Karpas-422 (cell line): ENCODE measurements at regions not wholly inside any gene's neighbourhood (a gene's known extent, or its start where the extent isn't known, plus 50 kb on each side); places are given as distances from the start of the nearest gene placed in this dataset.

ENCODE experiments used
- DNase-seq: peaks from one replicate; pipeline ENCODE4 v3.0.0-alpha.2; 2015
- H2AFZ ChIP-seq: fragments of 200-600 bp; sonication (generic); 2 replicates; pipeline ENCODE4 v1.6.1; 2014; ENCODE audit warnings: antibody characterized with exemption, low read length, mixed read lengths
- H3K27ac ChIP-seq: fragments of 200-600 bp; sonication (generic); 2 replicates; pipeline ENCODE4 v1.5.1; 2014; ENCODE audit warnings: mild to moderate bottlenecking, low read length, moderate library complexity
- H3K27me3 ChIP-seq: fragments of 200-600 bp; sonication (generic); 2 replicates; pipeline ENCODE4 v1.6.1; 2014; ENCODE audit warnings: low read length, mixed read lengths
- H3K36me3 ChIP-seq: fragments of 200-600 bp; sonication (generic); 2 replicates; pipeline ENCODE4 v1.6.1; 2014; ENCODE audit warnings: low read length, mixed read lengths; ENCODE audit not compliant: insufficient read depth
- H3K4me1 ChIP-seq: fragments of 200-600 bp; sonication (generic); 2 replicates; pipeline ENCODE4 v1.6.1; 2014; ENCODE audit warnings: mild to moderate bottlenecking, low read length, mixed read lengths
- H3K4me2 ChIP-seq: fragments of 200-600 bp; sonication (generic); 2 replicates; pipeline ENCODE4 v1.6.1; 2014; ENCODE audit warnings: low read length, low read depth, mild to moderate bottlenecking; ENCODE audit not compliant: poor library complexity, severe bottlenecking
- H3K4me3 ChIP-seq: fragments of 200-600 bp; sonication (generic); 2 replicates; pipeline ENCODE4 v1.5.1; 2014; ENCODE audit warnings: mild to moderate bottlenecking, antibody characterized with exemption, low read length, mixed read lengths
- H3K79me2 ChIP-seq: fragments of 200-600 bp; sonication (generic); 2 replicates; pipeline ENCODE4 v1.6.1; 2014; ENCODE audit warnings: mild to moderate bottlenecking, low read length, mixed read lengths
- H3K9ac ChIP-seq: fragments of 200-600 bp; sonication (generic); 2 replicates; pipeline ENCODE4 v1.6.0; 2014; ENCODE audit warnings: low read length
- H3K9me2 ChIP-seq: fragments of 200-600 bp; sonication (generic), shearing (Covaris generic); replicated peaks from 2 replicates; pipeline ENCODE4 v1.6.0; 2014; ENCODE audit warnings: mild to moderate bottlenecking, low read length, moderate library complexity; ENCODE audit not compliant: insufficient read depth
- H3K9me3 ChIP-seq: fragments of 300-700, 200-600 bp; sonication (generic); 2 replicates; pipeline ENCODE4 v1.6.1; 2014; ENCODE audit warnings: low read length, mixed read lengths
- H4K20me1 ChIP-seq: fragments of 200-600 bp; sonication (generic); 2 replicates; pipeline ENCODE4 v1.6.1; 2014; ENCODE audit warnings: mild to moderate bottlenecking, antibody characterized with exemption, low read length, low read depth; ENCODE audit not compliant: insufficient read depth

DNA sequence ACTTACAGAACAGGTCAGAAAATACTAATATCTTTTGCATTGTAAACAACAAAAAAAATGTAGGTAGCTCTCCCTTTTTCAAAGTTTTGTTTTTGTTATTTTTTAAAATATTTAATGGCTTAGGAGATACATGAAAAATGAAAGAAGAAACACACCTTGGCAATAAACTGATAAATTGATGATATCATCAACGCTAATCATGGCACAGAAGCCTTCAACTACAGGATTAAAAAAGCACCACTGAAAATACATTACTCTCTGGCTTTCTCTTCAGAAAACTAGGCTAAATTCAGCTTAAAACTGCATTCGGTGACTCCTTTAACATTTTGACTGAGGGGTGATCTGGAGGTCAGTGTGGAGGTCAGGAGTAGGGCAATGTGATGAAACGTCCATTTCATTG lies 1018.8 kb upstream of the FANCL start:
- H3K79me2 ChIP-seq, result no peaks in the 10 kb centered on the region
- no peaks in the 10 kb centered on the region for H3K4me1 ChIP-seq
- H3K27me3 ChIP-seq, result no peaks in the 10 kb centered on the region
- H3K4me2 ChIP-seq, result no peak overlapping the region
- no peaks in the 10 kb centered on the region for H3K36me3 ChIP-seq
- H3K9ac ChIP-seq, result no peak overlapping the region
- no peaks in the 10 kb centered on the region for H3K9me2 ChIP-seq
- H3K9me3 ChIP-seq, result no peaks in the 10 kb centered on the region
- DNase-seq, result no peak
- no peak overlapping the region for H3K4me3 ChIP-seq
- H4K20me1 ChIP-seq, result no peaks in the 10 kb centered on the region
- no peak overlapping the region for H2AFZ ChIP-seq
- no peak overlapping the region for H3K27ac ChIP-seq

DNA sequence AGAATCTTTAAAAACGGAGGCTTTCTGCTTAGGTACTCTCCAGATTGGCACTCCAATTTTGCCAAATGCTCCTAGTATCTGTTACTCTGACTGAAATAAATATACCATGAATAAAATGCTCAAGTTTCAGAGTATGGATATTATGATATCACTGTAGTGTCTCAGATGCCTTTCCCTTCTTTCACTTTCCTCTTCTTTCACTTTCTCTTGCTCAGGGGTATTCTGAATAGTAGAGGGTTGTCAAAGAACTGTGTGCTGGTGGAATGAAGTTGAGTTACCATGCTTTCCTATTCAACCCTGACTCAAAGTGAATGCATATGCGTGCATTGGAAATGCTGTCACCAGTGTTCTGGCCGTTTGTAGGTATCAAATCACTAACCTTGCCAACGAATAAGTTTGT lies 1015.2 kb upstream of the FANCL start:
- H3K27ac ChIP-seq, result no peak overlapping the region
- H3K4me3 ChIP-seq, result no peak overlapping the region
- H4K20me1 ChIP-seq, result no peaks in the 10 kb centered on the region
- no peak for DNase-seq
- no peak overlapping the region for H3K9ac ChIP-seq
- H3K4me2 ChIP-seq, result no peak overlapping the region
- no peaks in the 10 kb centered on the region for H3K79me2 ChIP-seq
- H3K36me3 ChIP-seq, result no peaks in the 10 kb centered on the region
- no peaks in the 10 kb centered on the region for H3K9me2 ChIP-seq
- no peaks in the 10 kb centered on the region for H3K4me1 ChIP-seq
- no peak overlapping the region for H2AFZ ChIP-seq
- no peaks in the 10 kb centered on the region for H3K9me3 ChIP-seq
- H3K27me3 ChIP-seq, result no peaks in the 10 kb centered on the region

DNA sequence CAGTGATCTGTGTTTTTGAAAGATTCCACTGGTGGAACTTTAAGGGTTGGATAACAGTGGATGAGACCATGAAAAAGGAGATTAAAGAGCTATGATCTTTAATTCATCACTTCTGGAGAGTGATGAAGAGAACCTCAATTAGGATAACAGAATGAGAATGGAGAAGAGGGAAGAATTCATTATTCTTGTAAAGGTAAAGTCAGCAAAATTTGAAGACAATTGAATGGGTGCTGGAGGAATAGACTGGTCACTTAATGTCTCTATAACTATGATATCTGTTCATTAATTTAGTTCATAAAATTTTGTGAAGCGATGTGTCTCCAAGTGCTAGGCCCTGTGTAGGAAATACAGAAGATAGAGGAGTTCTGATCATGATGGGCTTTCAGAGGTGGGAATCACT lies 1013.2 kb upstream of the FANCL start:
- Histone ChIP-seq H3K27ac (no peak overlapping the region), H3K27me3 (no peaks in the 10 kb centered on the region), H3K9me2 (no peaks in the 10 kb centered on the region), H3K9me3 (no peaks in the 10 kb centered on the region), H3K79me2 (no peaks in the 10 kb centered on the region), H3K4me1 (no peaks in the 10 kb centered on the region), H3K4me2 (no peak overlapping the region), H3K9ac (no peak overlapping the region), H4K20me1 (no peaks in the 10 kb centered on the region), H3K36me3 (no peaks in the 10 kb centered on the region), H2AFZ (no peak overlapping the region), H3K4me3 (no peak overlapping the region)
- no peak for DNase-seq

DNA sequence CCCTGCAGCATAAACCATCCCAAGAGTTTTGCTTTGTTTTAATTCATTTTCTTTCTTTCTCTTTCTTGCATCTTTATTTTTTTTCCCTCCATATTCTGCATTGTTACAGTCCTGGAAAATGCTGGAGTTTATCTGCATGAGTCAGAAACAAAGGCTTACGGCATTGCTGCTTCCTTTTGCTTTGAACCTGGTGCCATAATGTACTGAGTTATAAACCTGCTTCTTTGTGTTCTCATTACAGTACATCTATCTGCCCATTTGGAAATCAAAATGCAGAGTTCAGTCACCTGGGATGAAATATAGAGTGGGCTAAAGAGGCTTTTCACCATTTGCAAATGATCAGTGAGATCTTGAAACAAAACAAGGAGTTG lies 1009.2 kb upstream of the FANCL start:
- Histone ChIP-seq H3K79me2 (no peaks in the 10 kb centered on the region), H3K9me3 (no peaks in the 10 kb centered on the region), H3K9ac (no peak overlapping the region), H3K36me3 (no peaks in the 10 kb centered on the region), H3K4me3 (no peak overlapping the region), H4K20me1 (no peaks in the 10 kb centered on the region), H2AFZ (no peak overlapping the region), H3K9me2 (no peaks in the 10 kb centered on the region), H3K27ac (no peak overlapping the region), H3K27me3 (no peaks in the 10 kb centered on the region), H3K4me1 (no peaks in the 10 kb centered on the region), H3K4me2 (no peak overlapping the region)
- DNase-seq, result no peak

DNA sequence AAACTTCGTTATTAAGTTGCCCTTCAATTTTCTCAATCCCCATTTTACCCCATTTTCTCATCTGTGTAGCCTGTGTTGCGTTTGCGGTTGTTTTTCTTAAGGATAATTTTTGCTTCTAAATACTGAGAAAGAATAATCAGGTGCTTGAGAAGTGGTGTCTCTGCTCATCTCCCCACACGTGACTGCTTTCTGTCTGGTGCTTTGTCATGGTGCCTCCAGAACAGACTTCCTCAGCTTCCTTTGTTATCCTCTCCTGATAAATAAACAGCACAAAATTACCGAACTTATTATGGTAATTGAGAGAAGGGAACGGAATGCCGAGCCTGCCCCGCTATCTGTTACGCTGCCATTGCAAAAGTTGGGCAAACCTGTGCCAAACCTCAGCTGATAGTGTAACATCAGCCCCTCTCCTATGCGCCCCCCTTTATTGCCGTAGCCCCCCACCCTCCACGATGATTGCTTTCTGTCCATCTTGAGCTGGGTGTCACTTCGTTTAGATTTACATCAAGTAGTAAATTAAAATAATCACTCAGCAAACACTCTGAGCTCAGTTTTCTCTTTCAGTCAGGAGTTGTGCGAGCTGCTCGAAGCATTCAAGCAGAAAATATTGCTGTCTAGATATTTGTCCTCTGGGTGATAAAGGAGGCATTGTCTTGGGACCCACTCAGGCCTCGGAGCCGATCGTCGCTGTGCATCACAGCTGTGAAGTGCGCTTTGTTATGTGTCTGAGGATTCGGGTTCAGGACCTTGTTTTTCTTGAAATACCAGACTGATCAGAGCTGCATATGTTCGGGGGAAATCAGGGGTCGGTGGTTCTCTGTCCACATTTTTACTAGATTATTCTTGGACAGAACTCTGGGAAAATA lies 1008.5 kb upstream of the FANCL start:
- no peaks in the 10 kb centered on the region for H3K9me3 ChIP-seq
- H2AFZ ChIP-seq, result no peak overlapping the region
- H3K4me3 ChIP-seq, result no peak overlapping the region
- H3K9me2 ChIP-seq, result no peaks in the 10 kb centered on the region
- no peak overlapping the region for H3K9ac ChIP-seq
- H3K4me2 ChIP-seq, result no peak overlapping the region
- no peaks in the 10 kb centered on the region for H3K79me2 ChIP-seq
- no peaks in the 10 kb centered on the region for H3K36me3 ChIP-seq
- no peak overlapping the region for H3K27ac ChIP-seq
- H3K27me3 ChIP-seq, result no peaks in the 10 kb centered on the region
- no peak for DNase-seq
- no peaks in the 10 kb centered on the region for H3K4me1 ChIP-seq
- no peaks in the 10 kb centered on the region for H4K20me1 ChIP-seq

DNA sequence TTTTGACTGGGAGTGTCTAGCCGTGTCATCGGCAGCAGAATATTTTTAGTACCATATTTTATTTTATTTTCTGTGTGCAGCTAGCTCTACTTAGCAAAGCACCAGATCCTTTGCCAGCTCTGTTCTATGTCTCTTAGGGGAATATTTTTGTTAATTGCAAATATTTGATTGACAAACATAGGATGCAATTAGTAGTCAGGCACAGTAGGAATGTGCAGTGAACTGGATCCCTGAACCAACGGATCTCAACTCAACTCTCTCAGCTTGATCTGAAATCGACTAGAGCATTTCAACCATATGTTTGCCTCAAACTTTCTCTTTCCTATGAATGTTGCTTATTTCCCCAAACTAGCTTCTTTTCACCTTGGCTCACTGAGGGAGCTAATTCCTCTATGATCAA lies 998.0 kb upstream of the FANCL start:
- no peaks in the 10 kb centered on the region for H4K20me1 ChIP-seq
- H3K9me3 ChIP-seq, result no peaks in the 10 kb centered on the region
- no peaks in the 10 kb centered on the region; the same call in 1 of the 2 replicates for H3K4me1 ChIP-seq
- no peak overlapping the region for H3K4me2 ChIP-seq
- no peaks in the 10 kb centered on the region for H3K9me2 ChIP-seq
- DNase-seq, result no peak
- H3K4me3 ChIP-seq, result no peak overlapping the region
- no peak overlapping the region for H3K27ac ChIP-seq
- no peaks in the 10 kb centered on the region for H3K36me3 ChIP-seq
- no peaks in the 10 kb centered on the region for H3K79me2 ChIP-seq
- H3K27me3 ChIP-seq, result no peaks in the 10 kb centered on the region
- no peak overlapping the region for H2AFZ ChIP-seq
- no peak overlapping the region for H3K9ac ChIP-seq

DNA sequence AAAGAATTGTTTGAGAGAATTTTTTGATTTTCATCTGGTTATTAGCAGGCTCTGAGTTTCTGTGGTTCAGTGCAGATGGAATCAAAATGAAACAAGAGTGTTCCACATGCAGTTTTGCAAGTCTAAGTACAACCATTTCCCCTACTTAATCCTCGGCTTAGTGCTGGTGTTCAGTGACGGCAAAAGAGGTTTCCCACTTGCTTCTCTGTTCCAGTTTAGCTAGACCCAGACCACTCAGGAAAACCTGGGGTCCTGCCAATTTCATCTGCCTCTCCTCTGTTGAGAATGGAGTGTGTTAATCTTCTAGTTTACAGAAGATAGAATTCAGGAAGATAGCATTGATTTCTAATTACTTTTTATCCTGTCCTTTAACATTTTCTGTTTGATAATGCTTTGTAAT lies 996.2 kb upstream of the FANCL start:
- Histone ChIP-seq H3K4me2 (no peak overlapping the region), H3K36me3 (no peaks in the 10 kb centered on the region), H2AFZ (no peak overlapping the region), H3K27me3 (no peaks in the 10 kb centered on the region), H3K79me2 (no peaks in the 10 kb centered on the region), H3K4me3 (no peak overlapping the region), H3K9me3 (no peaks in the 10 kb centered on the region), H3K9ac (no peak overlapping the region), H3K4me1 (no peaks in the 10 kb centered on the region; the same call in 1 of the 2 replicates), H3K9me2 (no peaks in the 10 kb centered on the region), H4K20me1 (no peaks in the 10 kb centered on the region), H3K27ac (no peak overlapping the region)
- DNase-seq, result no peak

DNA sequence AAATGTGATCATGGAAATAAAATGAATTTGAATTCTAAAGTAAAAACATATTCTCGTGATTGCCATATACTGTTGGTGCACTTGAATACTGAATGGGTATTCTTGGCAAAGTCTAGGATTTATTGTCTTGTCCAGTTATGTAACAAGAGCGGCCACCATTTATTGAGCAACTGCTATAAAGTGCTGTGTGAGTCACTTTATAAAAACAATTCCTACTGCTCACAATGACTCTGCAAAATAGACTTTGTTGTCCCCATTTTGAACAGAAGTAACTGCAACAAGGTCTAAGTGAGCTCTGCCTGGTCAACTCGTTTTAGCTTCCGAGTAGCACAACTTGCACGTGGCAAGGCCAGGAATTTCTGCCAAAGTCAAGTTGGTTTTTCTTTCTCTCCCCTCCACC lies 995.6 kb upstream of the FANCL start:
- H3K9ac ChIP-seq, result no peak overlapping the region
- H3K4me1 ChIP-seq, result no peaks in the 10 kb centered on the region; the same call in 1 of the 2 replicates
- no peak overlapping the region for H3K27ac ChIP-seq
- H3K4me3 ChIP-seq, result no peak overlapping the region
- H3K36me3 ChIP-seq, result no peaks in the 10 kb centered on the region
- no peaks in the 10 kb centered on the region for H4K20me1 ChIP-seq
- no peaks in the 10 kb centered on the region for H3K9me3 ChIP-seq
- H3K79me2 ChIP-seq, result no peaks in the 10 kb centered on the region
- H3K9me2 ChIP-seq, result no peaks in the 10 kb centered on the region
- DNase-seq, result no peak
- H3K4me2 ChIP-seq, result no peak overlapping the region
- no peak overlapping the region for H2AFZ ChIP-seq
- H3K27me3 ChIP-seq, result no peaks in the 10 kb centered on the region
